ENCODE measurements at regions not wholly inside any gene's neighbourhood (a gene's known extent, or its start where the extent isn't known, plus 50 kb on each side); places are given as distances from the start of the nearest gene placed in this dataset.

DNA sequence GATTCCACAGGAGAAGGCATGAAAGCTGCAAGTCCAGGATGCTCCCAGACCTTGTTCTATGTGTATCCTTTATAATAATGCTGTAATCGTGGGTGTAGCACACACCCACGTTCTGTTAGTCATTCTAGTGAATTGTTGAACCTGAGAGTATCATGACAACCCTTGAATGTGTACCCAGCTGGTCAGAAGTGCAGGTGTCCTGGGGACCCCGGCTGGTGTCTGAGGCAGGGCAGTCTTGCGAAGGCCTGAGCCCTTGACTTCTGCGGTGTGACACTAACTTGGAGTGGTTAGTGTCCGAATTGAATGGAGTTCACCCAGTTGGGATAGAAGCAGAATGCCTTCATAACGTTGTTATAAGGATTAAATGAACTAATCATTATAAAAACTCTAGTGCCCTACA, 218.0 kb upstream of the TNRC6C start:
- H3K27ac ChIP-seq: no peak overlapping the region
- no peak for TF ChIP-seq ZFX (IDR thresholded peaks at IDR 0.05)
- TF ChIP-seq, protein P1, sequence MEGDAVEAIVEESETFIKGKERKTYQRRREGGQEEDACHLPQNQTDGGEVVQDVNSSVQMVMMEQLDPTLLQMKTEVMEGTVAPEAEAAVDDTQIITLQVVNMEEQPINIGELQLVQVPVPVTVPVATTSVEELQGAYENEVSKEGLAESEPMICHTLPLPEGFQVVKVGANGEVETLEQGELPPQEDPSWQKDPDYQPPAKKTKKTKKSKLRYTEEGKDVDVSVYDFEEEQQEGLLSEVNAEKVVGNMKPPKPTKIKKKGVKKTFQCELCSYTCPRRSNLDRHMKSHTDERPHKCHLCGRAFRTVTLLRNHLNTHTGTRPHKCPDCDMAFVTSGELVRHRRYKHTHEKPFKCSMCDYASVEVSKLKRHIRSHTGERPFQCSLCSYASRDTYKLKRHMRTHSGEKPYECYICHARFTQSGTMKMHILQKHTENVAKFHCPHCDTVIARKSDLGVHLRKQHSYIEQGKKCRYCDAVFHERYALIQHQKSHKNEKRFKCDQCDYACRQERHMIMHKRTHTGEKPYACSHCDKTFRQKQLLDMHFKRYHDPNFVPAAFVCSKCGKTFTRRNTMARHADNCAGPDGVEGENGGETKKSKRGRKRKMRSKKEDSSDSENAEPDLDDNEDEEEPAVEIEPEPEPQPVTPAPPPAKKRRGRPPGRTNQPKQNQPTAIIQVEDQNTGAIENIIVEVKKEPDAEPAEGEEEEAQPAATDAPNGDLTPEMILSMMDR (conservative IDR thresholded peaks at IDR 0.05): no peak

GRCh38 chr17:77741109-77741508, 217.4 kb upstream of the TNRC6C start:
- TF ChIP-seq, protein P1 (conservative IDR thresholded peaks at IDR 0.05): no peak; the same call in 1 of the 2 replicates
- TF ChIP-seq ZFX (IDR thresholded peaks at IDR 0.05): no peak
- H3K27ac ChIP-seq: no peak overlapping the region

GRCh38 chr17:77742579-77742978, 215.9 kb upstream of the TNRC6C start:
- no peak overlapping the region for H3K27ac ChIP-seq
- TF ChIP-seq ZFX (IDR thresholded peaks at IDR 0.05): no peak

DNA sequence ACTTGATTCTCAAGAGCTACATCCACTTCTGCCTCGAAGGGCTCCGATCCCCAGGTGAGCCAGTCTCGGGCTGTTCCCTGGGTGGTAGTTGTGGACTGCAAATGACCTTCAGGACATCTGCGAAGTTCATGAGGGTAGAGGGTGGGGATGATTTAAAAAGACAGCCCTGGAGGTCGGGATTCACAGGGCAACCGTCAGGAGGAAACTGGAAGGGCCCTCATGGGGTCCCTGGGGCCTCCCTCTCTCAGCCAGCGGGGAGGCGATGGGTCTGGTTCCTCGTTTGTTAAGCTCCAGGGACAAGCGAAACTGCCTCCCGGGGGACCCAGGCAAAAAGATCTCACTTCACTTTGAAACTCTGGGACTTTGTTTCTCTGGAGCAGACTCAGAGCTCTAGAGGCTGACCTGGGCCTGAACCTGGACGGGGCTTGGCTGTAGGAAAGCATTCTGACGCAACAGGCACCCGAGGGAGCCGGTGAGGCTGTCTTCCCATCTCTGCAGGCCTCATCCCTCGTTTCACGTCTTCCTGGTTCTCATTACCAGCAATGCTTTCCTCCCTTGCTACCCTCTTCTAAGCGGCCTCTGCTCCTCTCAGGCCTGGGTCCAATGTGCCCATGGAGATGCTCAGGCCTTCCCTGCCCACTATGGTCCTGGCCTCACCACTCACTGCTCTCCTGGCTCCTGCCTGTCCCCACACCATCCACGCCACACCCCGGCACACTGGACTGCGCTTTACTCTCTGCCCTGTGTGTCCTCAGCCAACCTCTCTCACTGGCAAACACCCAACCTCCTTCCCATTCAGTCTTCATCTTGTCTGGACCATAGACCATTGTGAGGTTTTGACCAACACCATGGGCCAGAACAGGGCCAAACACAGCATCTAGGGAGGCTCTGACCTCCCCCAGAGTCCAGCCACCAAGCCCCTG, 214.2 kb upstream of the TNRC6C start:
- H3K27ac ChIP-seq: no peak overlapping the region
- TF ChIP-seq, protein P1 (conservative IDR thresholded peaks at IDR 0.05): no peak
- TF ChIP-seq ZFX (IDR thresholded peaks at IDR 0.05): no peak

GRCh38 chr17:77745702-77746101, 212.8 kb upstream of the TNRC6C start:
- no peak overlapping the region for H3K27ac ChIP-seq
- TF ChIP-seq, protein P1 (conservative IDR thresholded peaks at IDR 0.05): no peak
- no peak for TF ChIP-seq ZFX (IDR thresholded peaks at IDR 0.05)

DNA sequence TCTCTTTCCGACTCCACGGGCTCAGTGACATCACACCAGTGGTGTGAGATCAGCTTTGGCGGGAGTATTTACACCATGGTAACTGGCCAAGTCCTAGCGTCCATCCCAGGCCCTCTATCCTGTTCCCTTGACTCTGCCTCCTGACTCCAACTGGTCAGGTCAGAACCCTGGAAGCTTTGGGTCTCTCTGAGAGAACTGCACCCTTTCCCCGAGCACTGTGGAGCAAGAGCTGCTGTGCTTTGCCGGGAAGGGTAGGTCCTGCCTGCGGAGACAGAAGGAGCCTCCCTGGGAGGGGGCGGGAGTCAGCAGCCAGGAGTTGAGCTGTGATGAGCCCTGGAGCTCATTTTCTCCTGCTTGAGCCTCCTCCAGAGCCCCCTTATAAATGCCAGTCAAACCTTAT, 212.1 kb upstream of the TNRC6C start:
- TF ChIP-seq ZFX (IDR thresholded peaks at IDR 0.05): no peak
- no peak overlapping the region for H3K27ac ChIP-seq

DNA sequence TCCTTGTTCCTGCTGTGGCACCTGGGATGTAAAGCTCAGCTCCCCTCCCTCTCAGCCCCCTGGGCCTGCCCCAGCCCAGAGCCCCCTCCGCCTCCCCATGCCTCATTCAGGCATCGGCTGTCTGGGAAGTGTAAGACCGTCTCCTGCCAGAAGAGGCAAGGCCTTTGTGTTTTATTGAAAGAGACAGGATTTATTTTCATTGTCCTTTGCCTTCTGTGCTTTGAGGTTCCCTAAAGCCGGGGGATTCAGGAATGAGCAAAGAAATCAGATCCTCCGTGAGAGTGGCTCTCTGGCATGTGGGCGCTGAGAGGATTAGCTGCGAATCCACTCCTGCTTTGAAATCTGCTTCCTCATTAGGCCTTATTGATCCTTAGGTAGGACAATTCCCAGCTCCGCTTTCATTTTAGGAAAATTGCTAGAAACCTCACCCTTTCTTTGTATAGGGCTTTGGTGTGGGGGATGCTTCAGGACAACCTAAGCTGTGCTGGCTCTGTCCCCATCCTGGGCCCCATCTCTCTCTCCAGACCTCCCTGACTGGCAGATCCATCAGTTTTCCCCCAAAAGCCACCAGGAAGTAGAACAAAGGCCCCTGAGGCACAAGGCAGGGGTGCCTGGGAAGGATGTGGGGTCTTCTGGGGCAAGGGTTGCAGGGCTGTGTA, 211.5 kb upstream of the TNRC6C start:
- TF ChIP-seq, protein P1 (conservative IDR thresholded peaks at IDR 0.05): no peak
- TF ChIP-seq ZFX (IDR thresholded peaks at IDR 0.05): no peak
- H3K27ac ChIP-seq: no peak overlapping the region

GRCh38 chr17:77748436-77748835, 210.1 kb upstream of the TNRC6C start:
- TF ChIP-seq, protein P1 (conservative IDR thresholded peaks at IDR 0.05): no peak
- no peak for TF ChIP-seq ZFX (IDR thresholded peaks at IDR 0.05)

More at GRCh38 chr17:77748436-77748835, 210.1 kb upstream of the TNRC6C start:
- H3K27ac ChIP-seq: no peak overlapping the region

All from C4-2B (cell line).